ENCODE measurements at regions not wholly inside any gene's neighbourhood (a gene's known extent, or its start where the extent isn't known, plus 50 kb on each side); places are given as distances from the start of the nearest gene placed in this dataset.

DNA sequence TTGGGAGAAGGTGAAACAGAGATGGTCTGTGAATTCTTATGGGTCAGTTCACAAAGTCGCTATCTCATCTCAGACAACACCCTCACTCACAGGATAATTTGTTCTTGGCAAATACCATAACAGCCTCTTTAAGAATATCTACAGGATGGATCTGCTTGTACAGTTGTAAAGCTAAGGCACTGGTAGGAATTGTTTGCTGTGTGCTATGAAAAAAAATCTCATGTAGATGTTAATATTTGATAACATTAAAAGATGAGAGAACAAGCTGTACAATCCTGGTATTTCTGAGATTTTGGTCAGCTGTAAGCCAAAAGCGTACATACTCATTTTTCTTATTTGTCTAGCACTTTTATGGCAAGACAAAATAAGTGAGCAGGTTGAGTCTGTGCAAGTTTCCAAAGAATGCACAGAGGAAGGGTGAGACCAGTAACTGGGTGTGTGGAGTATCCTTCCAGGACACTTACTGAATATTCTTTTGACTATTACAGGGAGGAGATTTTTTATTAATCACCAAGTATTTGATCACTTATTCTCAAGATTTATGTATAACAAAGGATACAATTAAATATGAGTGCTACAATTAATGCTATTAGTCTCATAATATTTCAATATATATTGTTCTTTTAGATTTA lies 814.5 kb upstream of the MIR17HG start:
- no peak for ATAC-seq (ENCODE audit: insufficient number of reproducible peaks, low FRiP score, low read depth)
- Histone ChIP-seq H3K4me1 (ENCODE audit: control insufficient read depth in 1 of 2, low read depth in 2 of 2) (no peaks in the 10 kb centered on the region), H3K9me3 (no peaks in the 10 kb centered on the region), H3K36me3 (no peaks in the 10 kb centered on the region), H3K4me3 (no peak overlapping the region), H3K27me3 (replicated peaks; ENCODE audit: insufficient read depth) (no peaks in the 10 kb centered on the region), H3K27ac (no peak overlapping the region)
- TF ChIP-seq, protein P1, sequence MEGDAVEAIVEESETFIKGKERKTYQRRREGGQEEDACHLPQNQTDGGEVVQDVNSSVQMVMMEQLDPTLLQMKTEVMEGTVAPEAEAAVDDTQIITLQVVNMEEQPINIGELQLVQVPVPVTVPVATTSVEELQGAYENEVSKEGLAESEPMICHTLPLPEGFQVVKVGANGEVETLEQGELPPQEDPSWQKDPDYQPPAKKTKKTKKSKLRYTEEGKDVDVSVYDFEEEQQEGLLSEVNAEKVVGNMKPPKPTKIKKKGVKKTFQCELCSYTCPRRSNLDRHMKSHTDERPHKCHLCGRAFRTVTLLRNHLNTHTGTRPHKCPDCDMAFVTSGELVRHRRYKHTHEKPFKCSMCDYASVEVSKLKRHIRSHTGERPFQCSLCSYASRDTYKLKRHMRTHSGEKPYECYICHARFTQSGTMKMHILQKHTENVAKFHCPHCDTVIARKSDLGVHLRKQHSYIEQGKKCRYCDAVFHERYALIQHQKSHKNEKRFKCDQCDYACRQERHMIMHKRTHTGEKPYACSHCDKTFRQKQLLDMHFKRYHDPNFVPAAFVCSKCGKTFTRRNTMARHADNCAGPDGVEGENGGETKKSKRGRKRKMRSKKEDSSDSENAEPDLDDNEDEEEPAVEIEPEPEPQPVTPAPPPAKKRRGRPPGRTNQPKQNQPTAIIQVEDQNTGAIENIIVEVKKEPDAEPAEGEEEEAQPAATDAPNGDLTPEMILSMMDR (IDR thresholded peaks at IDR 0.05), result no peak
- DNase-seq (ENCODE audit: low spot score), result no peak

DNA sequence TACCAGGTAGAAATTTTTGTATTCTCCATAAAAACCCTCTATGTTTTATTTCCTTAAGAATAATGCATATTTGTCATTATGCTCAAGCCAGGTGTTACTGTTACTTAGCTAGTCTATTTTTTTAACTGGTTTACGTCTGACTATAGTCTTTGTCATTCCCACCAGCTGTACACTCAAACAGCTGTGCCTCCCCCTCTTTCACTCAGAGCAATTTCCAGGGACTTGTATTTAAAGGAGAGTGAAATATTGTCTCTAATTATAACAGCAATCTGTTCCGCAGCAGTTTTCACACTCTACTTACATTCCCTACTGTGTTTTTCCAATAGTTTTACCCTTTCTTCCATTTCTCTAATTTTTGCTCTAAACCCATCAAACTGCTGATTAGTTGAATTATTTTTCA lies 813.6 kb upstream of the MIR17HG start:
- no peaks in the 10 kb centered on the region for H3K9me3 ChIP-seq
- H3K4me3 ChIP-seq, result no peak overlapping the region
- TF ChIP-seq, protein P1 (IDR thresholded peaks at IDR 0.05), result no peak
- DNase-seq (ENCODE audit: low spot score) (no peak), ATAC-seq (ENCODE audit: insufficient number of reproducible peaks, low FRiP score, low read depth) (no peak)
- H3K27ac ChIP-seq, result no peak overlapping the region
- no peaks in the 10 kb centered on the region for H3K36me3 ChIP-seq
- no peaks in the 10 kb centered on the region for H3K27me3 ChIP-seq (replicated peaks; ENCODE audit: insufficient read depth)
- H3K4me1 ChIP-seq (ENCODE audit: control insufficient read depth in 1 of 2, low read depth in 2 of 2), result no peaks in the 10 kb centered on the region

- H3K27me3 ChIP-seq (replicated peaks; ENCODE audit: insufficient read depth), result no peaks in the 10 kb centered on the region
- TF ChIP-seq, protein P1 (IDR thresholded peaks at IDR 0.05), result no peak
- ATAC-seq (ENCODE audit: insufficient number of reproducible peaks, low FRiP score, low read depth) (no peak), DNase-seq (ENCODE audit: low spot score) (no peak)
- H3K4me1 ChIP-seq (ENCODE audit: control insufficient read depth in 1 of 2, low read depth in 2 of 2), result no peaks in the 10 kb centered on the region
- H3K27ac ChIP-seq, result no peak overlapping the region
- H3K4me3 ChIP-seq, result no peak overlapping the region
- no peaks in the 10 kb centered on the region for H3K36me3 ChIP-seq
- no peaks in the 10 kb centered on the region for H3K9me3 ChIP-seq
These were observed 812.7 kb upstream of the MIR17HG start for GRCh38 chr13:90534617-90535370.

DNA sequence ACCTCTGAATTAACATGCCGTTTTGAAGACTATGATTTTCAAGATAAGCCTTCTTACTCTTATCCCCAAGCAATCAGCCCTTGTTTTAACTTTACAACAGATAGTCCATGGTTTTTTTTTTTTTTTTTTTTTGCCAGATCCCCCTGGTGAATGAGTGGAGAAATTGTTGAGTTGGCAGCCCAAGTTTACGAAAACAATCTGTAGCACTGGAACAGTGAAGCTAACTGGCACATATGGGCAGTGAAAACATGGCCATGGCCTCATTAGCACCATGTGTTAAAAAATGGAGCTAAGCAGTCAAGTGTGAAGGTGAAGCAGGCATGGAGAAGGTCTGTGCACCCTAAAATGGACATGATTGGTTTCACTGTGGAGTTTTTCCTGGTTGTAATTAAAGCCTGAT lies 812.1 kb upstream of the MIR17HG start:
- no peaks in the 10 kb centered on the region for H3K27me3 ChIP-seq (replicated peaks; ENCODE audit: insufficient read depth)
- H3K36me3 ChIP-seq, result no peaks in the 10 kb centered on the region
- ATAC-seq (ENCODE audit: insufficient number of reproducible peaks, low FRiP score, low read depth) (no peak), DNase-seq (ENCODE audit: low spot score) (no peak)
- H3K4me3 ChIP-seq, result no peak overlapping the region
- TF ChIP-seq, protein P1 (IDR thresholded peaks at IDR 0.05), result no peak
- H3K4me1 ChIP-seq (ENCODE audit: control insufficient read depth in 1 of 2, low read depth in 2 of 2), result no peaks in the 10 kb centered on the region
- H3K9me3 ChIP-seq, result no peaks in the 10 kb centered on the region
- H3K27ac ChIP-seq, result no peak overlapping the region

DNA sequence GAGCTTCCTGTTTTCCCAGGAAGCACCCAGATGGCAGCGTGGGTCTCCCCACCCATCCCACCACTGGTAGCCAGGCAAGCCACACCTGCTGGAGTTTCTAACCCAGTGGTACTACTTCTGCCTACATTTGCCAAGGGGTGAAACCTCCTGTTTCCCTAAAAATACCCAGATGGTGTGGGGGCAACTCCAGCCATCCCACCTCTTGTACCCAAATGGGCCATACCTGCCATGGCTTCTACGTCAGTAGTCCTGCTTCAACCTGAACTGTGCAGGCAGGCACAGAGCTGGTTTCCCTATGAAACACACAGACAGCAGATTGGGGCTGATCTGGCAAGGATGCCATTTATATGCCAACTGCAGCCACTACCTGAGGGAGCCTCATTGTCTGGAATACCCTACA lies 809.4 kb upstream of the MIR17HG start:
- DNase-seq (ENCODE audit: low spot score), result no peak
- Histone ChIP-seq H3K4me1 (ENCODE audit: control insufficient read depth in 1 of 2, low read depth in 2 of 2) (no peaks in the 10 kb centered on the region), H3K36me3 (no peaks in the 10 kb centered on the region), H3K4me3 (no peak overlapping the region), H3K27me3 (replicated peaks; ENCODE audit: insufficient read depth) (no peaks in the 10 kb centered on the region), H3K9me3 (no peaks in the 10 kb centered on the region), H3K27ac (no peak overlapping the region)
- TF ChIP-seq, protein P1 (IDR thresholded peaks at IDR 0.05), result no peak
- ATAC-seq (ENCODE audit: insufficient number of reproducible peaks, low FRiP score, low read depth), result no peak

Measured in thoracic aorta (tissue), 2 donors.